ENCODE measurements at regions not wholly inside any gene's neighbourhood (a gene's known extent, or its start where the extent isn't known, plus 50 kb on each side); places are given as distances from the start of the nearest gene placed in this dataset.

DNA sequence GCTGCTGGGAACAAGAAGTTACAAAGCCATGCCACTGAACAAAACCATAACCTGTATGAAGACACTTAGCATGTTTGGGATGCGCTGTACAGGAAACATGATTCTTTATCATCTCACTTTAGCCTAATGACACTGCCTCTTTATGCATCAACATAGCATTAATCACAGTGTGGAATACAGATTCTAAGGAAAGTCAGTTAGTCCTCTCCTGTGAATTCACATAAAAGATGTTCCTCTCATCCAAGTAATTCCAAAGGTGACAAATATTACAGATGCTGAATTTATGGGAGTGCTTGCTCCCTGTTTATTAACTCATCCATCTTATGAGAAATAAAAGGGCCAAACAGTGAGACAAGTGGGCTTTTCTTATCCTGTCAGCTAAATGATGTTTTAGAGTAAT lies 1677.7 kb downstream of the EFNA5 start:
- intact Hi-C loops (cut with micrococcal nuclease; ENCODE audit: unreplicated experiment): no loop called here
- DNase-seq (ENCODE audit: low spot score): no peak
- Histone ChIP-seq H3K79me2 (ENCODE audit: insufficient read depth, low read depth, low read length) (no peaks in the 10 kb centered on the region), H3K9me2 (ENCODE audit: insufficient read depth, low read length) (no peaks in the 10 kb centered on the region), H2AFZ (ENCODE audit: low read length) (no peak overlapping the region), H3K4me2 (ENCODE audit: low read length) (no peak overlapping the region), H3K9me3 (ENCODE audit: low read length) (no peaks in the 10 kb centered on the region), H4K20me1 (ENCODE audit: insufficient read depth, low read length) (no peaks in the 10 kb centered on the region), H3K4me3 (ENCODE audit: low read depth, low read length, poor library complexity, severe bottlenecking) (no peak overlapping the region), H3K27ac (ENCODE audit: low read depth, low read length, poor library complexity, severe bottlenecking) (no peak overlapping the region), H3K4me1 (ENCODE audit: insufficient read depth, low read length, poor library complexity, severe bottlenecking) (no peaks in the 10 kb centered on the region), H3K36me3 (ENCODE audit: insufficient read depth, low read length) (no peaks in the 10 kb centered on the region)
- CTCF ChIA-PET (ENCODE audit: unreplicated experiment): no interaction called here
- no TSS peak for BruUV-seq (replicated peaks)
- POLR2A ChIA-PET: no interaction called here
- no peak for TF ChIP-seq EZH2phosphoT487 (IDR thresholded peaks at IDR 0.05; ENCODE audit: borderline replicate concordance, low read depth, low read length)
- TF ChIP-seq, protein P1, sequence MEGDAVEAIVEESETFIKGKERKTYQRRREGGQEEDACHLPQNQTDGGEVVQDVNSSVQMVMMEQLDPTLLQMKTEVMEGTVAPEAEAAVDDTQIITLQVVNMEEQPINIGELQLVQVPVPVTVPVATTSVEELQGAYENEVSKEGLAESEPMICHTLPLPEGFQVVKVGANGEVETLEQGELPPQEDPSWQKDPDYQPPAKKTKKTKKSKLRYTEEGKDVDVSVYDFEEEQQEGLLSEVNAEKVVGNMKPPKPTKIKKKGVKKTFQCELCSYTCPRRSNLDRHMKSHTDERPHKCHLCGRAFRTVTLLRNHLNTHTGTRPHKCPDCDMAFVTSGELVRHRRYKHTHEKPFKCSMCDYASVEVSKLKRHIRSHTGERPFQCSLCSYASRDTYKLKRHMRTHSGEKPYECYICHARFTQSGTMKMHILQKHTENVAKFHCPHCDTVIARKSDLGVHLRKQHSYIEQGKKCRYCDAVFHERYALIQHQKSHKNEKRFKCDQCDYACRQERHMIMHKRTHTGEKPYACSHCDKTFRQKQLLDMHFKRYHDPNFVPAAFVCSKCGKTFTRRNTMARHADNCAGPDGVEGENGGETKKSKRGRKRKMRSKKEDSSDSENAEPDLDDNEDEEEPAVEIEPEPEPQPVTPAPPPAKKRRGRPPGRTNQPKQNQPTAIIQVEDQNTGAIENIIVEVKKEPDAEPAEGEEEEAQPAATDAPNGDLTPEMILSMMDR (conservative IDR thresholded peaks at IDR 0.05; ENCODE audit: low read length): no peak

DNA sequence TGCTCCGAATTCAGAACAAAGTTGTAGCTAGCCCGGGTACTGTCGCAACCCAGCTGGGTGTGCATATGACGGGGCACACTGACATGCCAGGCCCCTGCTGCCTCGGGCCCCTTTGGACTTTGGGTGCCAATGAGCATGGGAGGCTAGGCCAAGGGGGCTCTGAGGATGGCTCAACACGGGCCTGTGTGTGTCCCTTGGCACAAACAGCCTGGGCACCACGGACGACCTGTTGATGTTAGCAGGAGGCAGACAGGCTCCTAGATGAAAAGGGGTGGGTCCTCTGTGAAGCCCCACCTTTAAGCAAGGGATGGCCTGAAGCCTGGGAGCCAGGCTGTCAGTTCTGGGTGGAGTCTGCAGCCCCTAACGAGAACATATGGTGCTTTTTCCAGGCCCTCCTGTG lies 1688.2 kb downstream of the EFNA5 start:
- no peaks in the 10 kb centered on the region for H4K20me1 ChIP-seq (ENCODE audit: insufficient read depth, low read length)
- no peaks in the 10 kb centered on the region for H3K9me3 ChIP-seq (ENCODE audit: low read length)
- H3K27ac ChIP-seq (ENCODE audit: low read depth, low read length, poor library complexity, severe bottlenecking): no peak overlapping the region
- no peaks in the 10 kb centered on the region for H3K36me3 ChIP-seq (ENCODE audit: insufficient read depth, low read length)
- ChIA-PET POLR2A (interaction anchor here (0.6 kb wide), 1 partner anchor 29 kb away, joined by 6 read pairs; no protein-coding TSS in a partner anchor), CTCF (ENCODE audit: unreplicated experiment) (no interaction called here)
- no TSS peak for BruUV-seq (replicated peaks)
- no peak for DNase-seq (ENCODE audit: low spot score)
- no peak overlapping the region for H2AFZ ChIP-seq (ENCODE audit: low read length)
- H3K4me2 ChIP-seq (ENCODE audit: low read length): no peak overlapping the region
- no peak overlapping the region for H3K4me3 ChIP-seq (ENCODE audit: low read depth, low read length, poor library complexity, severe bottlenecking)
- TF ChIP-seq, protein P1 (conservative IDR thresholded peaks at IDR 0.05; ENCODE audit: low read length): no peak
- no peak for TF ChIP-seq EZH2phosphoT487 (IDR thresholded peaks at IDR 0.05; ENCODE audit: borderline replicate concordance, low read depth, low read length)
- H3K9me2 ChIP-seq (ENCODE audit: insufficient read depth, low read length): no peaks in the 10 kb centered on the region
- intact Hi-C loops (cut with micrococcal nuclease; ENCODE audit: unreplicated experiment): no loop called here
- no peaks in the 10 kb centered on the region for H3K79me2 ChIP-seq (ENCODE audit: insufficient read depth, low read depth, low read length)
- no peaks in the 10 kb centered on the region for H3K4me1 ChIP-seq (ENCODE audit: insufficient read depth, low read length, poor library complexity, severe bottlenecking)

DNA sequence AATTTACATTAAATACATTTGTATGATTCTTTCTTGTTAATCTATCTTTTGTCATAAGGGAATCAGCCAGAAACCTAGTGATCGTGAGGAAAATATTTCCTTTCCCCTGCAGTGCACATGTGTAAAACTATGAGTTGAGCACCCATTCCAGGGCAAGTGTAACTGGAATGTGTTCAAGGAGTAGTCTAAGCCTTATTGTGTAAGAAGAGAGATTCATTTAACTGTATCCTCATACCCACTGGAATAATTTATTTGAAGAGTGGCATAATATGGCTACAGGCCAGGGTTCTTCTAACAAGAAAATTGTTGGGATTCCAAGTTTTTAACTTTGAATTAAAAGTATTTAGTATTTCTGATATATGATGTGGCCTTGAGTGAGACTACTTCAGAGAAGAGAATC lies 1692.7 kb downstream of the EFNA5 start:
- Histone ChIP-seq H3K4me2 (ENCODE audit: low read length) (no peak overlapping the region), H3K36me3 (ENCODE audit: insufficient read depth, low read length) (no peaks in the 10 kb centered on the region)
- no peak for TF ChIP-seq EZH2phosphoT487 (IDR thresholded peaks at IDR 0.05; ENCODE audit: borderline replicate concordance, low read depth, low read length)
- TF ChIP-seq, protein P1 (conservative IDR thresholded peaks at IDR 0.05; ENCODE audit: low read length): no peak

More for the DNA sequence above, 1692.7 kb downstream of the EFNA5 start:
- no peak overlapping the region for H2AFZ ChIP-seq (ENCODE audit: low read length)
- intact Hi-C loops (cut with micrococcal nuclease; ENCODE audit: unreplicated experiment): no loop called here
- no TSS peak for BruUV-seq (replicated peaks)
- no peaks in the 10 kb centered on the region for H3K9me2 ChIP-seq (ENCODE audit: insufficient read depth, low read length)
- ChIA-PET CTCF (ENCODE audit: unreplicated experiment) (no interaction called here), POLR2A (no interaction called here)
- H3K4me1 ChIP-seq (ENCODE audit: insufficient read depth, low read length, poor library complexity, severe bottlenecking): no peaks in the 10 kb centered on the region
- H4K20me1 ChIP-seq (ENCODE audit: insufficient read depth, low read length): no peaks in the 10 kb centered on the region
- no peaks in the 10 kb centered on the region for H3K9me3 ChIP-seq (ENCODE audit: low read length)
- no peak overlapping the region for H3K4me3 ChIP-seq (ENCODE audit: low read depth, low read length, poor library complexity, severe bottlenecking)
- H3K79me2 ChIP-seq (ENCODE audit: insufficient read depth, low read depth, low read length): no peaks in the 10 kb centered on the region
- no peak overlapping the region for H3K27ac ChIP-seq (ENCODE audit: low read depth, low read length, poor library complexity, severe bottlenecking)
- DNase-seq (ENCODE audit: low spot score): no peak
